Left ventricle myocardium inferior (tissue), 1 donor: ENCODE measurements at regions not wholly inside any gene's neighbourhood (a gene's known extent, or its start where the extent isn't known, plus 50 kb on each side); places are given as distances from the start of the nearest gene placed in this dataset.
"Not testable (repeated sequence)": the region's sequence is repeated elsewhere in the genome, so short reads cannot be mapped to it uniquely, and the experiment has no call there.

Experiments
- DNase-seq: peaks from one replicate; pipeline ENCODE4 v3.0.0-alpha.2; 2020
- H3K27ac ChIP-seq: fragments of 200-600 bp; replicated peaks from 2 replicates; pipeline ENCODE4 v1.8.0; 2021
- H3K27me3 ChIP-seq: fragments of 200-600 bp; 2 replicates; pipeline ENCODE4 v1.8.0; 2021; ENCODE audit warnings: low read depth
- H3K36me3 ChIP-seq: fragments of 200-600 bp; 2 replicates; pipeline ENCODE4 v1.8.0; 2021
- H3K4me1 ChIP-seq: fragments of 200-600 bp; 2 replicates; pipeline ENCODE4 v1.8.0; 2021
- H3K4me3 ChIP-seq: fragments of 200-600 bp; 2 replicates; pipeline ENCODE4 v1.8.0; 2021; ENCODE audit warnings: mild to moderate bottlenecking, moderate library complexity
- H3K9me3 ChIP-seq: fragments of 200-600 bp; replicated peaks from 2 replicates; pipeline ENCODE4 v1.8.0; 2021
- CTCF ChIP-seq: fragments of 200-600 bp; IDR thresholded peaks from 2 replicates; pipeline ENCODE4 v1.8.0; 2021; ENCODE audit warnings: antibody characterized with exemption, mild to moderate bottlenecking, borderline replicate concordance
- intact Hi-C: fragments of 100-400 bp; cut with micrococcal nuclease; formaldehyde crosslinking; loops from one replicate; pipeline ENCODE4 v1.11.0; 2022
- donor health status: DM: no; HTN: yes; CAD: no; lungs with severe emphysema.

DNA sequence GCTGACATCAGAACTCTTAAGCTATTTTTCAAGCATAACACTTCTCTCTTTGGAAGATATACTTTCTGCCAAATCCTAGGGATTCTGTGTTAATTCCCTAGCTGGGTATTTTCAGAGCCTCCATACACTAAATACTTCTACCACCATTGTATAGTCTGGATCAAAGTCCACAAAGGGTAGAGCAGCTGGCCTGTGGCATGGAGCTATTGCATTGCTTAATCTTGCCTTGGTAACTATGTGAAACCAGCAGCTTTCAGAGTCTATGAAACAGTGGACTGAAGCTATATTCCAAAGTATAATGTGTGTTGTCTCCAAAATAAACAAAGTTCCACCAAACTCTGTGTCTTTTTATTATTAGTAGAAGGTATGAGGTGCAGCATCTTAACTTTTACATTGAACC lies 296.9 kb upstream of the CDH19 start:
- Histone ChIP-seq H3K27ac (no peak overlapping the region), H3K4me1 (no peaks in the 10 kb centered on the region), H3K9me3 (no peaks in the 10 kb centered on the region), H3K36me3 (no peaks in the 10 kb centered on the region), H3K27me3 (no peaks in the 10 kb centered on the region), H3K4me3 (no peak overlapping the region)
- no peak for DNase-seq
- intact Hi-C loops, result no loop called here
- no peak for TF ChIP-seq CTCF

GRCh38 chr18:66895631-66896030 lies 291.7 kb upstream of the CDH19 start:
- DNase-seq, result no peak
- peaks cover 7% of the 10 kb centered on the region for H3K9me3 ChIP-seq
- H3K36me3 ChIP-seq, result no peaks in the 10 kb centered on the region
- H3K27me3 ChIP-seq, result no peaks in the 10 kb centered on the region
- no peak overlapping the region for H3K27ac ChIP-seq
- H3K4me3 ChIP-seq, result no peak overlapping the region
- TF ChIP-seq CTCF, result no peak
- H3K4me1 ChIP-seq, result no peaks in the 10 kb centered on the region
- intact Hi-C loops, result no loop called here

GRCh38 chr18:66894851-66895250 lies 291.0 kb upstream of the CDH19 start:
- Histone ChIP-seq H3K27ac (no peak overlapping the region), H3K4me1 (no peaks in the 10 kb centered on the region), H3K27me3 (no peaks in the 10 kb centered on the region), H3K9me3 (peaks cover 7% of the 10 kb centered on the region), H3K36me3 (no peaks in the 10 kb centered on the region), H3K4me3 (no peak overlapping the region)
- intact Hi-C loops, result no loop called here
- no peak for DNase-seq
- TF ChIP-seq CTCF, result no peak

GRCh38 chr18:66892388-66892787 lies 288.5 kb upstream of the CDH19 start:
- H3K27ac ChIP-seq, intact Hi-C loops, H3K4me3 ChIP-seq, H3K4me1 ChIP-seq, H3K27me3 ChIP-seq, DNase-seq, H3K36me3 ChIP-seq, H3K9me3 ChIP-seq: not testable (repeated sequence)

DNA sequence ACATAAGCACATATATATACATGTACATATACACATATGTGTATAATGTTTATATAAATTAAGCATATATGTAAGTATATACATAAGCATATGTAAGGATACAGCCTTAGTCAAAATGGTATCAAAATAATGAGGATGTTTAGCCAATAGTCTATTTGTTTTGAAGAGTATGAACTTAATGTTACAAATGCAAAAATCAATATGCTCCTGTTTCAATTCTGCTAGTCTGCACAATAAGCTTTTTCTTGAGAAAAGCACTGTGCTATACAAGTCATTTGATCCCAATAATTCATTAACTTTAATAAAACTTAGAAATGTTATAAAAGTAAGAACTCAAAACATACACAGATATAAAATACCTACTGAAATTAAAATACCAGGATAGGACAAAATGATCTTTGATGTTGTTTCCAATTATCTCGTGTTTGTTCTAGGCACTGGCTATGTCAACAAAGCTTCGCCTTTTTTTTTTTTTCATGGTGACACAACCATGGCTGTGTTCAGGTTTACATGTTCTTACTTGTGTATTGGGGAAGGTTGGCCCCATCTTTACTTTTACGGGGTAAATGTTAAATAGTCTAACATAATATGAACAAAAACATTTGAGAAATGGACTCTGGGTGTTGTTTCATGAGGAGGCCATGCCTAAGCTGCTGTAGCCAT lies 271.1 kb upstream of the CDH19 start:
- intact Hi-C loops, result no loop called here
- no peaks in the 10 kb centered on the region for H3K36me3 ChIP-seq
- H3K4me1 ChIP-seq, result no peaks in the 10 kb centered on the region
- no peaks in the 10 kb centered on the region for H3K9me3 ChIP-seq
- no peak for TF ChIP-seq CTCF
- no peak for DNase-seq
- no peak overlapping the region for H3K27ac ChIP-seq
- no peak overlapping the region for H3K4me3 ChIP-seq
- no peaks in the 10 kb centered on the region for H3K27me3 ChIP-seq

GRCh38 chr18:66874375-66874774 lies 270.5 kb upstream of the CDH19 start:
- intact Hi-C loops, result no loop called here
- Histone ChIP-seq H3K36me3 (no peaks in the 10 kb centered on the region), H3K4me1 (no peaks in the 10 kb centered on the region), H3K9me3 (no peaks in the 10 kb centered on the region), H3K27ac (no peak overlapping the region), H3K4me3 (no peak overlapping the region), H3K27me3 (no peaks in the 10 kb centered on the region)
- DNase-seq, result no peak
- no peak for TF ChIP-seq CTCF
